Skeletal muscle satellite cell (primary cell): ENCODE measurements at regions not wholly inside any gene's neighbourhood (a gene's known extent, or its start where the extent isn't known, plus 50 kb on each side); places are given as distances from the start of the nearest gene placed in this dataset.

Experiments used
- H3K27me3 ChIP-seq: 2 replicates; pipeline ENCODE4 v1.7.0; 2013; ENCODE audit warnings: low read length; ENCODE audit not compliant: control insufficient read depth, insufficient read depth
- H3K36me3 ChIP-seq: 2 replicates; pipeline ENCODE4 v1.7.0; 2013; ENCODE audit warnings: mild to moderate bottlenecking, control low read depth, low read length; ENCODE audit not compliant: insufficient read depth
- H3K4me1 ChIP-seq: 2 replicates; pipeline ENCODE4 v1.7.0; 2013; ENCODE audit warnings: low read length; ENCODE audit not compliant: control insufficient read depth, insufficient read depth
- H3K4me2 ChIP-seq: 2 replicates; pipeline ENCODE4 v1.7.0; 2013; ENCODE audit warnings: mild to moderate bottlenecking, low read length
- H3K4me3 ChIP-seq: 2 replicates; pipeline ENCODE4 v1.7.0; 2013; ENCODE audit warnings: low read length
- H3K9ac ChIP-seq: 2 replicates; pipeline ENCODE4 v1.7.0; 2013; ENCODE audit warnings: mild to moderate bottlenecking, low read depth, low read length, moderate library complexity
- H3K9me3 ChIP-seq: replicated peaks from 2 replicates; pipeline ENCODE4 v1.7.0; 2013; ENCODE audit warnings: mild to moderate bottlenecking, control low read depth, low read length

GRCh38 chr13:68692049-68692448 lies 1415.6 kb upstream of the ATXN8OS start:
- Histone ChIP-seq H3K4me1 (no peaks in the 10 kb centered on the region), H3K27me3 (no peaks in the 10 kb centered on the region), H3K9ac (no peak overlapping the region), H3K4me2 (no peak overlapping the region), H3K4me3 (no peak overlapping the region), H3K9me3 (peaks cover 2% of the 10 kb centered on the region), H3K36me3 (no peaks in the 10 kb centered on the region)

DNA sequence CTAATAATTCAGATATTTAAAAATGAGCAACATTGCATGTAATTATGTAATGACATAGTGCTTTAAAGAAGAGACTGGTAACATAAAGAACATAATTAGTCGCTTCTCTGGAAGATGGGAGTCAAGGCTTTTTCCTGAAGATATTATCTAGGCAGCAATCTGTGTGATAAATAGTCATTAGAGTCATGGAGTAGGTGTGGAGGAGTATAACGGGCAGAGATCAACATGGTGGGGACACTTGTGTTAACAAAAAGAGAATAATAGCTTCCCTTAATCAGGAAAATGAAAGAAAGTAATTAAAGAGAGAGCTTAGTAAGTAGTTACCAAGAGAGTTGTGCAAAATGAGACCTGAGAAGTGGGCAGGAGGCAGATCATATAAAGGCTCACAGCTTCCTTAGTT lies 1417.1 kb upstream of the ATXN8OS start:
- Histone ChIP-seq H3K4me1 (no peaks in the 10 kb centered on the region), H3K9ac (no peak overlapping the region), H3K9me3 (peaks cover 2% of the 10 kb centered on the region), H3K4me3 (no peak overlapping the region), H3K27me3 (no peaks in the 10 kb centered on the region), H3K4me2 (no peak overlapping the region), H3K36me3 (no peaks in the 10 kb centered on the region)

GRCh38 chr13:68676513-68677115 lies 1431.0 kb upstream of the ATXN8OS start:
- Histone ChIP-seq H3K4me1 (no peaks in the 10 kb centered on the region), H3K9ac (no peak overlapping the region), H3K9me3 (no peaks in the 10 kb centered on the region), H3K27me3 (no peaks in the 10 kb centered on the region), H3K36me3 (no peaks in the 10 kb centered on the region), H3K4me3 (no peak overlapping the region), H3K4me2 (no peak overlapping the region)

- no peaks in the 10 kb centered on the region for H3K27me3 ChIP-seq
- no peak overlapping the region for H3K9ac ChIP-seq
- H3K36me3 ChIP-seq: no peaks in the 10 kb centered on the region
- no peak overlapping the region for H3K4me2 ChIP-seq
- H3K4me1 ChIP-seq: no peaks in the 10 kb centered on the region
- H3K4me3 ChIP-seq: no peak overlapping the region
- no peaks in the 10 kb centered on the region for H3K9me3 ChIP-seq
Observed at GRCh38 chr13:68675209-68675608, 1432.4 kb upstream of the ATXN8OS start.

GRCh38 chr13:68667863-68668262 lies 1437.7 kb upstream of the PCDH9 start:
- Histone ChIP-seq H3K4me1 (no peaks in the 10 kb centered on the region), H3K4me3 (no peak overlapping the region), H3K9me3 (no peaks in the 10 kb centered on the region), H3K4me2 (no peak overlapping the region), H3K36me3 (no peaks in the 10 kb centered on the region), H3K27me3 (no peaks in the 10 kb centered on the region), H3K9ac (no peak overlapping the region)

- no peaks in the 10 kb centered on the region for H3K4me1 ChIP-seq
Observed at GRCh38 chr13:68666774-68667397, 1436.8 kb upstream of the PCDH9 start.

GRCh38 chr13:68645814-68646213 lies 1415.7 kb upstream of the PCDH9 start:
- Histone ChIP-seq H3K36me3 (no peaks in the 10 kb centered on the region), H3K4me2 (no peak overlapping the region), H3K27me3 (no peaks in the 10 kb centered on the region), H3K4me3 (no peak overlapping the region), H3K9me3 (no peaks in the 10 kb centered on the region), H3K9ac (no peak overlapping the region), H3K4me1 (no peaks in the 10 kb centered on the region)

More at GRCh38 chr13:68666774-68667397, 1436.8 kb upstream of the PCDH9 start:
- Histone ChIP-seq H3K9ac (no peak overlapping the region), H3K9me3 (no peaks in the 10 kb centered on the region), H3K27me3 (no peaks in the 10 kb centered on the region), H3K4me3 (no peak overlapping the region), H3K36me3 (no peaks in the 10 kb centered on the region), H3K4me2 (no peak overlapping the region)

DNA sequence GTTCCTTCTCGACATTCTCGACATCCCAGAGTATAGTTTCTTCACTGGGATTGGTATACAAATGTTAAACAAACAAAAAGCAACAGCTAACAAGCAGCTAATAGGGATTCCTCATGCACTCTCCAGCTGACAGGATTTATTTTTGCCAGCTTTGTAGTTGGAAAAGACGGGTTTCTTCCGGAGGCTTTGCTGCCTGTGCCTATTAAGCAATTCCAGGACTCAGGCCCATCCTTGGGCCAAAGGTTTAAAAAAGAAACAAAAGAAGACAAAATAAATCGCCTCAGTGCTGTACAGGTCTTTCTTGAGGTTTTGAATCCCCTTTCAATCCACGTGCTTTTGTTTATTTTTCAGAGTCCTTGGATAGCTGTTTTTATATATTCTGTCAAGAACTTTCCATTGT lies 1414.5 kb upstream of the PCDH9 start:
- Histone ChIP-seq H3K4me2 (no peak overlapping the region), H3K9me3 (no peaks in the 10 kb centered on the region), H3K27me3 (no peaks in the 10 kb centered on the region), H3K9ac (no peak overlapping the region), H3K4me3 (no peak overlapping the region), H3K4me1 (no peaks in the 10 kb centered on the region), H3K36me3 (no peaks in the 10 kb centered on the region)

DNA sequence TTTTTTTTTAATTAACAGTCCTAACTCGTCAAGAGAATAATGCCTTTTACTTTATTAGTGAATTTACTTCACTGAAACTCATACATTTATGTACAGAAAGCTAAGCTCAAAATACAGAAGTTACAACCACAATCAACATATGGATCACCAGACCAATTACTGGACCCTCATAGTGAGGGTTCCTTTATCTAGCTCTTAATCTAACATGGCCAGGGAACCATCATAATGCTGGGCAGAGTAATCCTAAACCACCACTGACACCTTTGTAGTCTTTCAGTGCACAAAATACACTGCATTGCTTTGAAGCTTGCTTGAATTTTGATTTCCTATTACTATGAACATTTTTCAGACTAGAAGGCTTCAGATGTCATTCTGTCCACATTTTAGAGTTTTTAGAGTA lies 1406.6 kb upstream of the PCDH9 start:
- H3K9ac ChIP-seq: no peak overlapping the region
- no peak overlapping the region for H3K4me2 ChIP-seq
- H3K27me3 ChIP-seq: no peaks in the 10 kb centered on the region
- H3K36me3 ChIP-seq: no peaks in the 10 kb centered on the region
- no peak overlapping the region for H3K4me3 ChIP-seq
- peaks cover 3% of the 10 kb centered on the region for H3K9me3 ChIP-seq
- H3K4me1 ChIP-seq: no peaks in the 10 kb centered on the region

GRCh38 chr13:68628994-68629393 lies 1398.9 kb upstream of the PCDH9 start:
- no peaks in the 10 kb centered on the region for H3K36me3 ChIP-seq
- H3K4me1 ChIP-seq: no peaks in the 10 kb centered on the region
- H3K9ac ChIP-seq: no peak overlapping the region
- no peak overlapping the region for H3K4me3 ChIP-seq
- H3K9me3 ChIP-seq: peaks cover 3% of the 10 kb centered on the region
- no peak overlapping the region for H3K4me2 ChIP-seq
- H3K27me3 ChIP-seq: no peaks in the 10 kb centered on the region

GRCh38 chr13:68627379-68627778 lies 1397.2 kb upstream of the PCDH9 start:
- Histone ChIP-seq H3K27me3 (no peaks in the 10 kb centered on the region), H3K9ac (no peak overlapping the region), H3K4me1 (no peaks in the 10 kb centered on the region), H3K4me3 (no peak overlapping the region), H3K36me3 (no peaks in the 10 kb centered on the region), H3K4me2 (no peak overlapping the region), H3K9me3 (peaks cover 3% of the 10 kb centered on the region)

GRCh38 chr13:68616600-68617222 lies 1386.6 kb upstream of the PCDH9 start:
- H3K4me2 ChIP-seq: no peak overlapping the region
- no peak overlapping the region for H3K4me3 ChIP-seq
- no peaks in the 10 kb centered on the region for H3K9me3 ChIP-seq
- H3K4me1 ChIP-seq: no peaks in the 10 kb centered on the region
- H3K9ac ChIP-seq: no peak overlapping the region
- no peaks in the 10 kb centered on the region for H3K36me3 ChIP-seq
- no peaks in the 10 kb centered on the region for H3K27me3 ChIP-seq
